ENCODE measurements at regions not wholly inside any gene's neighbourhood (a gene's known extent, or its start where the extent isn't known, plus 50 kb on each side); places are given as distances from the start of the nearest gene placed in this dataset.

DNA sequence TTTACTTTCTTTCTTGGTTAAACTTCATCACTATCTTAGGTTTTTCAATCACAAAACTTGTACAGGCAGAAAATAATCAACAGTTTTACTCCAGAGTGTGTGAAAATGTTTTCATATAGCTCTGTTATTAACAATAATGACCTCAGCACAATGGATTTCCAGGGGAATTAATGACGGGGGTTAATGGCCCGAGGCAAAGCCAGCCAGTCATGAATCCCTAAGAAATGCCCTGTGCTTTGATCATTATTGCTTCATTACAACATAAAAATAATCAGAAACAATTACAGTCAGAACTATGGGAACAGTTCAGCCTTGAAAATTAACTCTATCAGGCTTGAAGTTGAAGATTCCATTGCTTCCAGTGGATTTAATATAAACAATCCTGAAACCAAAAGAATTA, 875.4 kb downstream of the ROBO2 start:
- DNase-seq (ENCODE audit: low spot score in 2 of 2, unreplicated experiment in 2 of 2) = no peak
- peaks cover 7% of the 10 kb centered on the region for H3K36me3 Mint-ChIP-seq
- peaks cover 2% of the 10 kb centered on the region for H3K4me1 Mint-ChIP-seq
- TF ChIP-seq, protein P1, sequence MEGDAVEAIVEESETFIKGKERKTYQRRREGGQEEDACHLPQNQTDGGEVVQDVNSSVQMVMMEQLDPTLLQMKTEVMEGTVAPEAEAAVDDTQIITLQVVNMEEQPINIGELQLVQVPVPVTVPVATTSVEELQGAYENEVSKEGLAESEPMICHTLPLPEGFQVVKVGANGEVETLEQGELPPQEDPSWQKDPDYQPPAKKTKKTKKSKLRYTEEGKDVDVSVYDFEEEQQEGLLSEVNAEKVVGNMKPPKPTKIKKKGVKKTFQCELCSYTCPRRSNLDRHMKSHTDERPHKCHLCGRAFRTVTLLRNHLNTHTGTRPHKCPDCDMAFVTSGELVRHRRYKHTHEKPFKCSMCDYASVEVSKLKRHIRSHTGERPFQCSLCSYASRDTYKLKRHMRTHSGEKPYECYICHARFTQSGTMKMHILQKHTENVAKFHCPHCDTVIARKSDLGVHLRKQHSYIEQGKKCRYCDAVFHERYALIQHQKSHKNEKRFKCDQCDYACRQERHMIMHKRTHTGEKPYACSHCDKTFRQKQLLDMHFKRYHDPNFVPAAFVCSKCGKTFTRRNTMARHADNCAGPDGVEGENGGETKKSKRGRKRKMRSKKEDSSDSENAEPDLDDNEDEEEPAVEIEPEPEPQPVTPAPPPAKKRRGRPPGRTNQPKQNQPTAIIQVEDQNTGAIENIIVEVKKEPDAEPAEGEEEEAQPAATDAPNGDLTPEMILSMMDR (IDR thresholded peaks at IDR 0.05; ENCODE audit: unreplicated experiment) = no peak
- H3K9me3 Mint-ChIP-seq = peaks cover 21% of the 10 kb centered on the region
- H3K27me3 Mint-ChIP-seq (ENCODE audit: low read depth) = no peaks in the 10 kb centered on the region
- H3K27ac Mint-ChIP-seq = peak overlapping the region; percentile 18
- H3K4me3 Mint-ChIP-seq = no peak overlapping the region

DNA sequence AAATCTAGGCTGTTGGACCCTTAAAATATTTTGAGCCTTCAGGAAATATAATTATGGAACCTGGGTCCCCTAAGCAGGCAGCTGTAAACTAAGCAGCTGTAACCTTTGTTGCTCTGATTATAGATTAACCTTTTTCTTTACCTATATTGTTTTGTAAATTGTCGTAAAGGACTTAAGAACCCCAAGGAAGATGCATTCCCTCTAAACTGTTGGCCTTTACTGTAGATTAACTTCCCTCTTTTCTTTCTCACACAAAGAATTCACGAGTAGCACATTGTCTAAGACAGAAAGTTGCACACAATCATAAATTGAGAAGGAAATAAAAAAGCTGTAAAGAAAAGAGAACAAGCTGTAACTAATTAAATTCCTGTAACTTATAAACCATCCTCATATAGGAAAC, 877.3 kb downstream of the ROBO2 start:
- Mint-ChIP-seq H3K27ac (no peak overlapping the region), H3K4me3 (no peak overlapping the region), H3K4me1 (peaks cover 2% of the 10 kb centered on the region), H3K9me3 (peaks cover 32% of the 10 kb centered on the region), H3K27me3 (ENCODE audit: low read depth) (no peaks in the 10 kb centered on the region), H3K36me3 (peaks cover 7% of the 10 kb centered on the region)
- DNase-seq (ENCODE audit: low spot score in 2 of 2, unreplicated experiment in 2 of 2) = no peak
- TF ChIP-seq, protein P1 (IDR thresholded peaks at IDR 0.05; ENCODE audit: unreplicated experiment) = no peak

GRCh38 chr3:77919244-77919643, 879.3 kb downstream of the ROBO2 start:
- DNase-seq (ENCODE audit: low spot score in 2 of 2, unreplicated experiment in 2 of 2) = no peak
- no peak overlapping the region for H3K27ac Mint-ChIP-seq
- H3K36me3 Mint-ChIP-seq = peaks cover 7% of the 10 kb centered on the region
- no peak overlapping the region for H3K4me3 Mint-ChIP-seq
- H3K27me3 Mint-ChIP-seq (ENCODE audit: low read depth) = no peaks in the 10 kb centered on the region
- TF ChIP-seq, protein P1 (IDR thresholded peaks at IDR 0.05; ENCODE audit: unreplicated experiment) = no peak
- peaks cover 37% of the 10 kb centered on the region for H3K9me3 Mint-ChIP-seq
- H3K4me1 Mint-ChIP-seq = peaks cover 2% of the 10 kb centered on the region

- no peak for DNase-seq (ENCODE audit: low spot score in 2 of 2, unreplicated experiment in 2 of 2)
- TF ChIP-seq, protein P1 (IDR thresholded peaks at IDR 0.05; ENCODE audit: unreplicated experiment) = no peak
- Mint-ChIP-seq H3K36me3 (peaks cover 8% of the 10 kb centered on the region), H3K27me3 (ENCODE audit: low read depth) (no peaks in the 10 kb centered on the region), H3K9me3 (peaks cover 22% of the 10 kb centered on the region), H3K4me3 (no peak overlapping the region), H3K27ac (peak overlapping the region; percentile 78), H3K4me1 (peaks cover 30% of the 10 kb centered on the region)
These were observed 891.5 kb downstream of the ROBO2 start for GRCh38 chr3:77931255-77932009.

DNA sequence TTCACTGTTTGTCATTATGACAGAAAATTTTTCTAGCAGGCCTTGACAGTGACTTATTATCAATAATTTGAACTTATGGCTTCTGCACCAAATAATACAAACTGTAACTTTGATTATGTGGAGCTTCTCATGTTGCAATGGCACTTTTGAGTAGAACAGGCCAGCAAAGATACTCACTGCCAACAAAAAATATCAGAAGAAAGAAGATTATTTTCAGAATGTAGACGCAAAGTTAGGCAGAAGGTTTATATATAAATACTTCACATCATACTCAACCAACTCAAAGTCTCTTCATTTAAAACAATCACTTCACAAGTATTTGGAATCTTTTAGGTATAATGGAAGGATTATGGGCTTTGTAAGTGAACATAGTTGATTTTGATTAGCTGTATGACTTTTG, 893.0 kb downstream of the ROBO2 start:
- peaks cover 34% of the 10 kb centered on the region for H3K9me3 Mint-ChIP-seq
- no peak for DNase-seq (ENCODE audit: low spot score in 2 of 2, unreplicated experiment in 2 of 2)
- H3K27ac Mint-ChIP-seq = no peak overlapping the region
- TF ChIP-seq, protein P1 (IDR thresholded peaks at IDR 0.05; ENCODE audit: unreplicated experiment) = no peak
- peaks cover 8% of the 10 kb centered on the region for H3K36me3 Mint-ChIP-seq
- no peaks in the 10 kb centered on the region for H3K27me3 Mint-ChIP-seq (ENCODE audit: low read depth)
- H3K4me3 Mint-ChIP-seq = no peak overlapping the region
- H3K4me1 Mint-ChIP-seq = peaks cover 30% of the 10 kb centered on the region

All from mesothelial cell of epicardium (in vitro differentiated cells).